Right lung (tissue), 2 donors: ENCODE measurements at regions not wholly inside any gene's neighbourhood (a gene's known extent, or its start where the extent isn't known, plus 50 kb on each side); places are given as distances from the start of the nearest gene placed in this dataset.

Experiments used
- DNase-seq, 2 donors: peaks; one replicate each; pipeline ENCODE4 v3.0.0-alpha.2; 2013

DNA sequence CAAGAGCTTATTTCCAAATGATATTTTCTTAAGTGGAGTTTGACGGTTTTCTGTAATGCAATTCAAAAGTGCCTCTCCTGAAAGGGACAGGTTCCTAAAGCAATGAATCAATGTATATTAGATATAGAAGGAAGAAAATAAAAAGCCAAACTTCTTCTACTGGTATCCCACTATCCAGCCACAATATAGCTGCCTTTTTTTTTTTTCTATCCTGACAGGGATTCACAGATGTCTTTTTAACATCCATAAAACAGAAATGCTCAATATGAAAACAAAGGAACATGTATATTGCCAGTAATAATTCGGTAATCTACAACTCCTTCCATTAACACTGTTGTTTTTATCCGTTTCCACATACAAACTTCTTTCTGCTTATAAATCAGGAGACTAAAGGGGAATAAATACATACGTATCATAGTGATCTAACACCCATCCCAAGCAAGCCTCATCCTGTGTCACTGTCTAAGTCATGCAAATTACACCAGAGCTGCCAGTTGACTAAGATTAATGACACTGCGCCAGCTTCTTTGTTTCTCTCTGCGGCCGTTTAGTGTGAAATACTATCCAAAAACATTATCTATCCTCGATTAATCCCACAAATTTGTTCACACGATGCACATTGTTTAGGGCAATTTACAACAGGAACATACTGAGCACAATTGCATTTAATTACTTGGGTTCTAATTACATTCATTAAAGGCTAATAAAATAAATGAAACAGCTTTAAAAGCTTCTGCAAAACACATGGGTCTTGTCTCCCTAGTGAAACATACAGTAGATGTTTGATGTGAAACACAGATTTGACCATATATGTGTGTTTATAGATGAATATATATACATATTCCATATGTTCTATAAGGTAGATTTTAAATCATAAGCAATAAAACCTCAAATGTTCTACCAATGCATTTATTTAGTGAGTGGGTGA, 51.9 kb upstream of the CDIN1 start:
- no peak for DNase-seq

DNA sequence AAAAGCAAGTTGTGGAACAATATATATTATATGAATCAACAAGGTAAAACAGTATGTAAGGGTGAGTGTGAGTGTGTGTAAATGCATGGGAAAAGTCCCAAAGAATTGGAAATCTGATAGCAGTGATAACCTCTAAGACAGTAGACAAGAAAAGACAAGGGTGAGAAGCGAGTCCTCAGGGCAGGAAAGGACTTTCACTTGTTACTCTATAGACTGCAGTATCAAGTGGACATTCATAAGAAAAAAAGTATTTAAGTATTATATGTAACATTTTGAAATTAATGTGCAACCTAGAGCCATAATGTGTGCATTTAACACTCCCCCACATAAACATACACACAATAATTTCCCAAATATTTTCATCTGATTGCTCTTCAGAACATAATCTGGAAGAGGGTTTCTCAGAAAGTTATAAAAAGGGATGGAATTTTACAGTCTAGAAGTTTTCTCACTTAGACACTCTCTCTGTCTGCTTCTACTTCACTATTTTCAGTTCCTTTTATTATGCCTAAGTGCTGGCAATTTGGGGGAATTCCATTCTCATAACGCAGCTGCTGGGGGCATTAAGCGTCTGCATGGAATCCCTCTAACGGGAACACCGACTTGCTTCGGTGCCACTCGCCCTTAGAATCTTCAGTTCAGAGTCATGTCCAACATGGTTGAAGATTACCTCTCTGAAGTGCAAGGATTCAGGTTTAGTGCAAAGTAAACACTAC, 50.0 kb upstream of the CDIN1 start:
- DNase-seq, result no peak
